ENCODE measurements at regions not wholly inside any gene's neighbourhood (a gene's known extent, or its start where the extent isn't known, plus 50 kb on each side); places are given as distances from the start of the nearest gene placed in this dataset.

DNA sequence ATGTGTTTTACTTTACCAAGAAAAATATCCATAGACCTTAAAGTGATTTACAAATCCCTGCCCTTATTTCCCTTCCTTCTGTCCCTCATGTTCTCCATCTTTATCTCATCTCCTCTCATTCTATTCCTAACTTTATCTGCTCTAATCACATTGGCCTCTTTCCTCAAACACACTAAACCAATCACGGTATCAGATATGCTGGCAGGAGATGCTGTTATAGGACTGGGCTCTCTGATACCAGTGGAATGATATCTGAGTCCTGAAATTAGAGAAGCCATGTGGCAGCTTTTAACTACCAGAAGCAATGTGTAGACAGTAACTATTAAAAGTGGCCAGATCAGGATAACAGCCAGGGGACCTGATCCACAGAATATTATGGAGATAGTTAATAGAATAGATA lies 49.9 kb upstream of the GIMD1 start (continued):
- TF ChIP-seq, protein P1, sequence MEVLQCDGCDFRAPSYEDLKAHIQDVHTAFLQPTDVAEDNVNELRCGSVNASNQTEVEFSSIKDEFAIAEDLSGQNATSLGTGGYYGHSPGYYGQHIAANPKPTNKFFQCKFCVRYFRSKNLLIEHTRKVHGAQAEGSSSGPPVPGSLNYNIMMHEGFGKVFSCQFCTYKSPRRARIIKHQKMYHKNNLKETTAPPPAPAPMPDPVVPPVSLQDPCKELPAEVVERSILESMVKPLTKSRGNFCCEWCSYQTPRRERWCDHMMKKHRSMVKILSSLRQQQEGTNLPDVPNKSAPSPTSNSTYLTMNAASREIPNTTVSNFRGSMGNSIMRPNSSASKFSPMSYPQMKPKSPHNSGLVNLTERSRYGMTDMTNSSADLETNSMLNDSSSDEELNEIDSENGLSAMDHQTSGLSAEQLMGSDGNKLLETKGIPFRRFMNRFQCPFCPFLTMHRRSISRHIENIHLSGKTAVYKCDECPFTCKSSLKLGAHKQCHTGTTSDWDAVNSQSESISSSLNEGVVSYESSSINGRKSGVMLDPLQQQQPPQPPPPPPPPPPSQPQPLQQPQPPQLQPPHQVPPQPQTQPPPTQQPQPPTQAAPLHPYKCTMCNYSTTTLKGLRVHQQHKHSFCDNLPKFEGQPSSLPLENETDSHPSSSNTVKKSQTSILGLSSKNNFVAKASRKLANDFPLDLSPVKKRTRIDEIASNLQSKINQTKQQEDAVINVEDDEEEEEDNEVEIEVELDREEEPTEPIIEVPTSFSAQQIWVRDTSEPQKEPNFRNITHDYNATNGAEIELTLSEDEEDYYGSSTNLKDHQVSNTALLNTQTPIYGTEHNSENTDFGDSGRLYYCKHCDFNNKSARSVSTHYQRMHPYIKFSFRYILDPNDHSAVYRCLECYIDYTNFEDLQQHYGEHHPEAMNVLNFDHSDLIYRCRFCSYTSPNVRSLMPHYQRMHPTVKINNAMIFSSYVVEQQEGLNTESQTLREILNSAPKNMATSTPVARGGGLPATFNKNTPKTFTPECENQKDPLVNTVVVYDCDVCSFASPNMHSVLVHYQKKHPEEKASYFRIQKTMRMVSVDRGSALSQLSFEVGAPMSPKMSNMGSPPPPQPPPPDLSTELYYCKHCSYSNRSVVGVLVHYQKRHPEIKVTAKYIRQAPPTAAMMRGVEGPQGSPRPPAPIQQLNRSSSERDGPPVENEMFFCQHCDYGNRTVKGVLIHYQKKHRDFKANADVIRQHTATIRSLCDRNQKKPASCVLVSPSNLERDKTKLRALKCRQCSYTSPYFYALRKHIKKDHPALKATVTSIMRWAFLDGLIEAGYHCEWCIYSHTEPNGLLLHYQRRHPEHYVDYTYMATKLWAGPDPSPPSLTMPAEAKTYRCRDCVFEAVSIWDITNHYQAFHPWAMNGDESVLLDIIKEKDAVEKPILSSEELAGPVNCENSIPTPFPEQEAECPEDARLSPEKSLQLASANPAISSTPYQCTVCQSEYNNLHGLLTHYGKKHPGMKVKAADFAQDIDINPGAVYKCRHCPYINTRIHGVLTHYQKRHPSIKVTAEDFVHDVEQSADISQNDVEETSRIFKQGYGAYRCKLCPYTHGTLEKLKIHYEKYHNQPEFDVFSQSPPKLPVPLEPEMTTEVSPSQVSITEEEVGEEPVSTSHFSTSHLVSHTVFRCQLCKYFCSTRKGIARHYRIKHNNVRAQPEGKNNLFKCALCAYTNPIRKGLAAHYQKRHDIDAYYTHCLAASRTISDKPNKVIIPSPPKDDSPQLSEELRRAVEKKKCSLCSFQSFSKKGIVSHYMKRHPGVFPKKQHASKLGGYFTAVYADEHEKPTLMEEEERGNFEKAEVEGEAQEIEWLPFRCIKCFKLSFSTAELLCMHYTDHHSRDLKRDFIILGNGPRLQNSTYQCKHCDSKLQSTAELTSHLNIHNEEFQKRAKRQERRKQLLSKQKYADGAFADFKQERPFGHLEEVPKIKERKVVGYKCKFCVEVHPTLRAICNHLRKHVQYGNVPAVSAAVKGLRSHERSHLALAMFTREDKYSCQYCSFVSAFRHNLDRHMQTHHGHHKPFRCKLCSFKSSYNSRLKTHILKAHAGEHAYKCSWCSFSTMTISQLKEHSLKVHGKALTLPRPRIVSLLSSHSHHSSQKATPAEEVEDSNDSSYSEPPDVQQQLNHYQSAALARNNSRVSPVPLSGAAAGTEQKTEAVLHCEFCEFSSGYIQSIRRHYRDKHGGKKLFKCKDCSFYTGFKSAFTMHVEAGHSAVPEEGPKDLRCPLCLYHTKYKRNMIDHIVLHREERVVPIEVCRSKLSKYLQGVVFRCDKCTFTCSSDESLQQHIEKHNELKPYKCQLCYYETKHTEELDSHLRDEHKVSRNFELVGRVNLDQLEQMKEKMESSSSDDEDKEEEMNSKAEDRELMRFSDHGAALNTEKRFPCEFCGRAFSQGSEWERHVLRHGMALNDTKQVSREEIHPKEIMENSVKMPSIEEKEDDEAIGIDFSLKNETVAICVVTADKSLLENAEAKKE (CRISPR knock-in tag; IDR thresholded peaks at IDR 0.05) = no peak
- no peak for TF ChIP-seq CREB1 (CRISPR knock-in tag; IDR thresholded peaks at IDR 0.05; ENCODE audit: low read depth)
- TF ChIP-seq, protein P2, sequence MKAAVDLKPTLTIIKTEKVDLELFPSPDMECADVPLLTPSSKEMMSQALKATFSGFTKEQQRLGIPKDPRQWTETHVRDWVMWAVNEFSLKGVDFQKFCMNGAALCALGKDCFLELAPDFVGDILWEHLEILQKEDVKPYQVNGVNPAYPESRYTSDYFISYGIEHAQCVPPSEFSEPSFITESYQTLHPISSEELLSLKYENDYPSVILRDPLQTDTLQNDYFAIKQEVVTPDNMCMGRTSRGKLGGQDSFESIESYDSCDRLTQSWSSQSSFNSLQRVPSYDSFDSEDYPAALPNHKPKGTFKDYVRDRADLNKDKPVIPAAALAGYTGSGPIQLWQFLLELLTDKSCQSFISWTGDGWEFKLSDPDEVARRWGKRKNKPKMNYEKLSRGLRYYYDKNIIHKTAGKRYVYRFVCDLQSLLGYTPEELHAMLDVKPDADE (IDR thresholded peaks at IDR 0.05) = no peak

All from GM23338 (cell line).